ENCODE measurements at regions not wholly inside any gene's neighbourhood (a gene's known extent, or its start where the extent isn't known, plus 50 kb on each side); places are given as distances from the start of the nearest gene placed in this dataset.
A peak's percentile ranks its signal among the peaks of the same experiment; 100 is the strongest.

DNA sequence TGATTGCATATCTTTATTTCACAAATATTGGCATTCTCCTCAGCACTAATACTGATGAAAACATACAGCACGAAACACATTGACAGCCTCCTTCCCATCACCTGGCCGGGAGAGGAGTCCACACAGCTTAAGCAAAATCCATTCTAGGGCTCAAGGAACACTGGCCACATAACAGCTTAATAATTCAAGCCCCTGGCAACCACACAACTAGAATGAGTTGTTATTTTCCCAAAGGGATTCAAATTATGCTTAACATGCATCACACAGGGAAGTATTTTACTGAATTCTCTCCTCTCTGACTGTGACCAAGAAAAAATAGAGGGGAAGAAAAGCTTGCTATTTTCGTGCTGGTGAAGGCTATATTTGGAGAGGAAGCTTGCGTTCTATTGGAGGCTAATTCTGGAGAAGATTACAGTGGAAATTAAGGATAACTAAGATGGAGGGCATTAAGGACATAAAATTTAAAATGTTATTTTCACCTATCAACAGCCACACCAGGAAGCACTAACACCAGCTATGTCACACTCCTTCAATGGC lies 198.5 kb downstream of the ADGRG6 start:
- no peak for DNase-seq (ENCODE audit: low read depth, low spot score)

DNA sequence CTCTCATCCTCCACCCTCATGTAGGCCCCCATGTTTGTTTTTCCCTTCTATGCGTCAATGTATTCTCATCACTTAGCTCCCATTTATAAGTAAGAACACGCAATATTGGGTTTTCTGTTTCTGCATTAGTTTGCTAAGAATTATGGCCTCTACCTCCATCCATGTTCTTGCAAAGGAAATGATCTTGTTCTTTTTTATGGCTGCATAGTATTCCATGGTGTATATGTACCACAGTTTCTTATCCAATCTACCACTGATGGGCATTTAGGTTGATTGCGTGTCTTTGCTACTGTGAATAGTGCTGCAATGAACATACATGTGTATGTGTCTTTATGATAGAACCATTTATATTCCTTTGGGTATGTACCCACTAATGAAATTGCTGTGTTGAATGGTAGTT lies 200.0 kb downstream of the ADGRG6 start:
- no peak for DNase-seq (ENCODE audit: low read depth, low spot score)

DNA sequence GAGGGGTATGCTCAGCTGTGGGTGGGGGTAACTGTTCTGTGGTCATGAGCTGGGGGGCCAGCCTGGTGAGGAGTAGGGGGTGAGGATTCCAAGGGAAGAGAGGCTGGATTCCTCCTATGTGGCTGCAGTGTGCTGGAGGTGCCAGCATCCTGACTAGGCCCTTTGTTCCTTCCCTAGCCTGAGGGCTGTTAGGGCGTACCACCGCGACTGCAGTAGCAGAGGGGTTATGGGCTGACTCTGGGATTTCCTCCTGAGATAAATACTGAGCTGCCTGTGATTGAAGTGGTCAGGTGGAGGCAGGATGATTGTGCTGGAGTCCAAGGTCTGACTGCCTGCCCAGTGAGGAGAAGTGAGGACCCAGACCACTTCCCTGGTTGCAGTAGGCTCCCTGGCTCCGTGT lies 205.3 kb downstream of the ADGRG6 start:
- DNase-seq (ENCODE audit: low read depth, low spot score), result no peak

GRCh38 chr6:142510211-142510610 lies 208.4 kb downstream of the ADGRG6 start:
- DNase-seq (ENCODE audit: low read depth, low spot score), result no peak

GRCh38 chr6:142518126-142518525 lies 216.3 kb downstream of the ADGRG6 start:
- no peak for DNase-seq (ENCODE audit: low read depth, low spot score)

GRCh38 chr6:142518761-142519160 lies 217.0 kb downstream of the ADGRG6 start:
- DNase-seq (ENCODE audit: low read depth, low spot score), result no peak

- DNase-seq (ENCODE audit: low read depth, low spot score), result no peak
These were observed 220.0 kb downstream of the ADGRG6 start for GRCh38 chr6:142521791-142522190.

- no peak for DNase-seq (ENCODE audit: low read depth, low spot score)
These were observed 221.9 kb downstream of the ADGRG6 start for GRCh38 chr6:142523515-142524375.

GRCh38 chr6:142530566-142530965 lies 228.8 kb downstream of the ADGRG6 start:
- no peak for DNase-seq (ENCODE audit: low read depth, low spot score)

- no peak for DNase-seq (ENCODE audit: low read depth, low spot score)
These were observed 229.9 kb downstream of the ADGRG6 start for GRCh38 chr6:142531727-142532126.

DNA sequence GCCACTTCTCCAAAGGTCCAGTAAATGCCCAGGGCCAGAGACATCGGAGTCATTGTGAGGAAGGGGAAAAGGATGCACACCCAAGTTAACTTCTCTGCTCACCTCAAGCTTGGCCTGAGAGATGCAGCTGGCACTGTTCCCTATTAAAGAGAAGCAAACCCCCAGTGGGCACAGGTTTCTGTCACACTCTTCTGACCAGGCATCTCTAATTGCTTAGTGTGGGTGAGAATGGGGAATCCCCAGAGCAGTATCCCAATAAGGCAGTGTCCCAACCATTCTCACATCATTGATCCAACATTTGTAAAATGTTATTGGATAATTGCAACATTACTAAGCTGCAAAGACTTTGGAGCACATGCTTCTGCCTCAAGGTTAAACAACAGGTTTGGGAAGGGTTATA lies 232.3 kb downstream of the ADGRG6 start:
- DNase-seq (ENCODE audit: low read depth, low spot score), result no peak

DNA sequence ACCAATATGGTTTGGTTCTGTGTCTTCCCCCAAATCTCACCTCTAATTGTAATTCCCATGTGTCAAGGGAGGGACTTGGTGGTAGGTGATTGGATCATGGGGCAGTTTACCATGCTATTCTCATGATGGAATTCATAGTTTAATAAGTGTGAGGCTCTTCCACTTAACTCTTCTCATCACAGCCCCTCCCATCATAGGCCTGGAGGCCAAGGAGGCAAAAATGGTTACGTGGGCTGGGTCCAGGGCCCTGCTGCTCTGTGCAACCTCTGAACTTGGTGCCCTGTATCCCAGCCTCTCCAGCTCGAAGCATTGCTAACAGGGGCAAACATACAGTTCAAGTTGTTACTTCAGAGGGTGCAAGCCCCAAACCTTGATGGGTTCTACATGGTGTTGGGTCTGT lies 232.7 kb downstream of the ADGRG6 start:
- no peak for DNase-seq (ENCODE audit: low read depth, low spot score)

- DNase-seq (ENCODE audit: low read depth, low spot score), result peak; percentile 12
These were observed 236.0 kb downstream of the ADGRG6 start for GRCh38 chr6:142537612-142538478.

GRCh38 chr6:142542704-142543233 lies 241.0 kb downstream of the ADGRG6 start:
- DNase-seq (ENCODE audit: low read depth, low spot score), result no peak

DNA sequence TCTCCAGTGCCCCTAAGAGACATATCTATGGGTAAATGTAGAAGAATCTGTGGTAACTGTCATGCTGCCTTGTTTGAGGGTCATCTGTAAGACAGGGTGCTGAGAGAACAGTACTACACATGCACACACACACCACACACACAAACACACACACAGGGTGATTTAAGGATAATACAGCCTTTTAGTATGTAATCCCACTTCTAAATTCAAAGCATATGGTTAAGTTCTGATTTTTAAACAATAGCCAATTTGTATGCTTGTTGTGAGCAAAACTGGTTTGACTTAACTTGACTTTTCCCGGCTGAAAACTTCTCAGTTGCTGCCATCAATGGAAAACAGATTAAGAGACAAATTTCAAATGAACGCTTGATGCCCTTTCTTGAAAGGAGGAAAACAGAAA lies 241.8 kb downstream of the ADGRG6 start:
- no peak for DNase-seq (ENCODE audit: low read depth, low spot score)

- DNase-seq (ENCODE audit: low read depth, low spot score), result no peak
These were observed 242.5 kb downstream of the ADGRG6 start for GRCh38 chr6:142544199-142544838.

- no peak for DNase-seq (ENCODE audit: low read depth, low spot score)
These were observed 243.3 kb downstream of the ADGRG6 start for GRCh38 chr6:142545147-142545546.

DNA sequence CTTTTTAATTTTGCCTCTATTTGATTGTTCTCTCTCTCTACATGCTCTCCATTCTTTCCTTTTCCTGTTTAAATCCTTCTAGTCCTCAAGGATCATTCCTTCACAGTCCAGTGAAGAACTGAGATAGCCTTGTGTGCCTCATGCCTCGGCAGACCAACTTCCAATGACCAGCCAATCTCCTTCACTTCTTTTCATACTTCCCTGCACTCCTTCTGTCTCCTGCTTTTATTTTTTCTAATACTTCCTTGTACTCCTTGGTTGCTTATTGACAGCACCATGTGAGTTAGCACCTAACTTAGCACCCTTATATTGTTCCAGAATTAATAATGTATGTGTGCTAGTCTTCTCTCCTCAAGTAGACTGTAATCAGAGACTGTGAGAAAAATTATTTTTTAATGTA lies 246.8 kb downstream of the ADGRG6 start:
- DNase-seq (ENCODE audit: low read depth, low spot score), result no peak

- no peak for DNase-seq (ENCODE audit: low read depth, low spot score)
These were observed 248.7 kb downstream of the ADGRG6 start for GRCh38 chr6:142550310-142551063.

- no peak for DNase-seq (ENCODE audit: low read depth, low spot score)
These were observed 249.5 kb downstream of the ADGRG6 start for GRCh38 chr6:142551274-142551811.

GRCh38 chr6:142558786-142559185 lies 257.0 kb downstream of the ADGRG6 start:
- no peak for DNase-seq (ENCODE audit: low read depth, low spot score)

Data from iPS DF 19.7 (cell line).